Adrenal gland (tissue), 5 donors: ENCODE measurements at regions not wholly inside any gene's neighbourhood (a gene's known extent, or its start where the extent isn't known, plus 50 kb on each side); places are given as distances from the start of the nearest gene placed in this dataset.

Experiments used
- POLR2A ChIP-seq, 2 donors: fragments of 450-650 bp; IDR thresholded peaks; one replicate each; pipeline ENCODE4 v1.6.1; 2017; ENCODE audit warnings: antibody characterized with exemption in 2 of 2, mild to moderate bottlenecking in 2 of 2, moderate library complexity in 1 of 2
- TF ChIP-seq, protein P1 (sequence below), 6 experiments: fragments of 450-650 bp in 4 of 6; fragments of 200-600 bp in 2 of 6; sonication (generic) in 1 of 6; IDR thresholded peaks; 1 replicate in 5 of 6; 2 replicates in 1 of 6; pipeline versions ENCODE4 v1.5.1 to v1.8.0; 2016 to 2021; ENCODE audit warnings: antibody characterized with exemption in 6 of 6, mild to moderate bottlenecking in 2 of 6, moderate library complexity in 1 of 6
- donor health status: DM: no; HTN: no; CAD: no.

DNA sequence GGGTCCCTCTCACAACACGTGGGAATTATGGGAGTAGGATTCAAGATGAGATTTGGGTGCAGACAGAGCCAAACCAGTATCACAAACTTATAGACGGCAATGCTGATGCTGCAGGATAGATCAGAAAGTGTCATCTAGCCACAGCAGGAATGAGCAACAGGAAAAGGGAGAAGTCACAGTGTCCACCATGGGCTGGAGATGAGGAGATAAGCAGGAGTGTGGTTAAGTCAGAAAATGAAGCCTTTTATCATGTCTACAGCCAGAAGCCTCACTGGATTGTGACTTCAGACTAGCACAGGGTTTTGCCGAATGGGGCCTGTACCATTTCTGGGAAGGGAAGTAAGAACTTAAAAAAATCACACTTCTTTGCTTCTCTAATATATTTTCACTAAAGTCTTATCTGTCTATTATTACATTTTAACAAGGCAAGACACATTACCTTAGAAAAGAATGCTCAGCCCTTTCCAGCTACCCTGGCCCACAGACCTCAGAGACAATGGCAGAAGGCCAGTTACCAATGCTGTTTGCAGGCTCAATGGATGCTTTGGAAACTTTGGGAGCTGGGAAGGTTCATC, 490.2 kb upstream of the SALL1 start:
- TF ChIP-seq, protein P1, sequence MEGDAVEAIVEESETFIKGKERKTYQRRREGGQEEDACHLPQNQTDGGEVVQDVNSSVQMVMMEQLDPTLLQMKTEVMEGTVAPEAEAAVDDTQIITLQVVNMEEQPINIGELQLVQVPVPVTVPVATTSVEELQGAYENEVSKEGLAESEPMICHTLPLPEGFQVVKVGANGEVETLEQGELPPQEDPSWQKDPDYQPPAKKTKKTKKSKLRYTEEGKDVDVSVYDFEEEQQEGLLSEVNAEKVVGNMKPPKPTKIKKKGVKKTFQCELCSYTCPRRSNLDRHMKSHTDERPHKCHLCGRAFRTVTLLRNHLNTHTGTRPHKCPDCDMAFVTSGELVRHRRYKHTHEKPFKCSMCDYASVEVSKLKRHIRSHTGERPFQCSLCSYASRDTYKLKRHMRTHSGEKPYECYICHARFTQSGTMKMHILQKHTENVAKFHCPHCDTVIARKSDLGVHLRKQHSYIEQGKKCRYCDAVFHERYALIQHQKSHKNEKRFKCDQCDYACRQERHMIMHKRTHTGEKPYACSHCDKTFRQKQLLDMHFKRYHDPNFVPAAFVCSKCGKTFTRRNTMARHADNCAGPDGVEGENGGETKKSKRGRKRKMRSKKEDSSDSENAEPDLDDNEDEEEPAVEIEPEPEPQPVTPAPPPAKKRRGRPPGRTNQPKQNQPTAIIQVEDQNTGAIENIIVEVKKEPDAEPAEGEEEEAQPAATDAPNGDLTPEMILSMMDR (IDR thresholded peaks at IDR 0.05), result no peak
- no peak for TF ChIP-seq POLR2A (IDR thresholded peaks at IDR 0.05)
